ENCODE measurements at regions not wholly inside any gene's neighbourhood (a gene's known extent, or its start where the extent isn't known, plus 50 kb on each side); places are given as distances from the start of the nearest gene placed in this dataset.

DNA sequence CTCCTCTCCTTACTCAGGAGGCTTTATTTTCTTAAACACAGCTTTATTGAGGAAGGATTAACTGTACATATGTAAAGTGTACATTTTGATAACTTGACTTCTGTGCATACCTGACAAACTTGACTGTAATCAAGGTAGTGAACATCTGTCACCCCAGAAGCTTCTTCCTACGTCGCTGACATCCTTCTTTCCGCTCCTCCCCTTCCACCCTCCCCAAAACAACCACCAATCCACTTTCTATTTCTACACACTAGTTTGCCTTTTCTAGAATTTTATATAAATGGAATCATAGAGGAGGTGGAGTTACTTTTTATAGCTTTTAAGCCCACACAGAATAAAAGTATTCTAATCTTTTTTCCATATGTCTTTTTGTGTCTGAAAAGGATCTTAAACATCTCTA, 225.2 kb upstream of the RBFOX1 start:
- H3K4me3 Mint-ChIP-seq, result no peak overlapping the region
- TF ChIP-seq, protein P1, sequence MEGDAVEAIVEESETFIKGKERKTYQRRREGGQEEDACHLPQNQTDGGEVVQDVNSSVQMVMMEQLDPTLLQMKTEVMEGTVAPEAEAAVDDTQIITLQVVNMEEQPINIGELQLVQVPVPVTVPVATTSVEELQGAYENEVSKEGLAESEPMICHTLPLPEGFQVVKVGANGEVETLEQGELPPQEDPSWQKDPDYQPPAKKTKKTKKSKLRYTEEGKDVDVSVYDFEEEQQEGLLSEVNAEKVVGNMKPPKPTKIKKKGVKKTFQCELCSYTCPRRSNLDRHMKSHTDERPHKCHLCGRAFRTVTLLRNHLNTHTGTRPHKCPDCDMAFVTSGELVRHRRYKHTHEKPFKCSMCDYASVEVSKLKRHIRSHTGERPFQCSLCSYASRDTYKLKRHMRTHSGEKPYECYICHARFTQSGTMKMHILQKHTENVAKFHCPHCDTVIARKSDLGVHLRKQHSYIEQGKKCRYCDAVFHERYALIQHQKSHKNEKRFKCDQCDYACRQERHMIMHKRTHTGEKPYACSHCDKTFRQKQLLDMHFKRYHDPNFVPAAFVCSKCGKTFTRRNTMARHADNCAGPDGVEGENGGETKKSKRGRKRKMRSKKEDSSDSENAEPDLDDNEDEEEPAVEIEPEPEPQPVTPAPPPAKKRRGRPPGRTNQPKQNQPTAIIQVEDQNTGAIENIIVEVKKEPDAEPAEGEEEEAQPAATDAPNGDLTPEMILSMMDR (conservative IDR thresholded peaks at IDR 0.05), result no peak
- no peaks in the 10 kb centered on the region for H3K36me3 Mint-ChIP-seq (ENCODE audit: low read depth)
- H3K27ac Mint-ChIP-seq (ENCODE audit: unreplicated experiment), result no peak overlapping the region
- H3K27me3 Mint-ChIP-seq (ENCODE audit: low read depth), result peaks cover 3% of the 10 kb centered on the region
- no peaks in the 10 kb centered on the region for H3K9me3 Mint-ChIP-seq
- H3K4me1 Mint-ChIP-seq, result no peaks in the 10 kb centered on the region
- no peak for DNase-seq (ENCODE audit: low read depth, low spot score)

DNA sequence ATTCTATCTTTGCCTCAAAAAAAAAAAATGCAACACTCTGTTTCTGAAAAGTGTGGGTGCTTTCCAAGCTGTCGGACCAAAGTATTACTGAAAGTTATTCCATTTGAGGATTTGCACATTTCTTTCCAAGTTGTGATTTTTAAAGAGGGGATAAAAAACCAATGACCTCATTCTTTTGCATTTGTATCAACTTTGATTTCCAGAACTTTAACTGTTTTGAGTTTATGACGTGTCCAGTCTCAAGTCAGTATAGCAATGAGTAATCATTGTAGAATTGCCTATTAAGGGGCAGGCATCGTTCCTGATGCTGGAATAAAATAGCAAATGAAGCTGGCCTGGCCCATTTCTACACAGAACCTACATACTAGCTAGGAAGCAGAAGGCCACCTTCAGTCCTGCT, 229.6 kb upstream of the RBFOX1 start:
- H3K27me3 Mint-ChIP-seq (ENCODE audit: low read depth), result no peaks in the 10 kb centered on the region
- no peaks in the 10 kb centered on the region for H3K36me3 Mint-ChIP-seq (ENCODE audit: low read depth)
- no peak overlapping the region for H3K27ac Mint-ChIP-seq (ENCODE audit: unreplicated experiment)
- TF ChIP-seq, protein P1 (conservative IDR thresholded peaks at IDR 0.05), result no peak
- DNase-seq (ENCODE audit: low read depth, low spot score), result no peak
- no peak overlapping the region for H3K4me3 Mint-ChIP-seq
- peaks cover under 1% of the 10 kb centered on the region for H3K4me1 Mint-ChIP-seq
- H3K9me3 Mint-ChIP-seq, result no peaks in the 10 kb centered on the region

DNA sequence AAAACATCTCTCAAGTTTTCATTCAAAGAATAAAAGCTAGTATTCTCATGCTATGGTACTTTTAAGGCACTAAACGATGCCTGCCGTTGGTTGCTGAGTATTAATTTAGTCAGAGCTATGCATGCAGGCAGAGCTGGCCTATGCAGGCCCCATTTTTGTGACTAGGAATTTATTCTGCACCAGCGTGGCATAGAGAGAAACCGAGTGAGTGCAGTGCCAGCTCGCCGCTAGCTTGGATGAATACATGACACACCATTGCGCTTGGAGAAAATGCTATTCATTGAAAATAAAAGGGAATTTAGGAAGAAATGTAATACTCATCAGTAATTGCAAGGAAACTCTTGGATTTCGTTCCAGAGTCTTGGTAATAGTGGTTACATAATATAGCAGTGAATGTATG, 231.6 kb upstream of the RBFOX1 start:
- Mint-ChIP-seq H3K27ac (ENCODE audit: unreplicated experiment) (no peak overlapping the region), H3K9me3 (no peaks in the 10 kb centered on the region), H3K27me3 (ENCODE audit: low read depth) (no peaks in the 10 kb centered on the region), H3K36me3 (ENCODE audit: low read depth) (no peaks in the 10 kb centered on the region), H3K4me3 (no peak overlapping the region), H3K4me1 (peaks cover 14% of the 10 kb centered on the region)
- DNase-seq (ENCODE audit: low read depth, low spot score), result no peak
- TF ChIP-seq, protein P1 (conservative IDR thresholded peaks at IDR 0.05), result no peak

DNA sequence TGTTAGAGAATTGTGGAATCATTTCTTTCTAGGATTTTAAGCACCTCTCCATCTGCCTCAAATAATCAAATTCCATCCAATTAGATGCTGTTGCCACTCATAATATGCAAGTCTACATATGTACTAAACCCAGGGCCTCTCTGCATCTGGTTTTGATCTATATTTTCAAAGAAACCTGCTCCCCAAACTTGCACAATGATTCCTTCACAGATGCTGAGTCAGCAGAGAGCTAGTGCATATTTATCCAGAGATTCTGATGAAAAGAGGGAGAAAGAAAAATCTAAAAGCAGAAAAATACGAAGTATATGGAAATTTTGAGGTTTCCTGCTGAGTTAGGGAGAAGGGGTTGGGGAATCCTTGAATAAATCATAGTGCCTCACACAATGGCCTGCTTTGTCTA, 235.1 kb upstream of the RBFOX1 start:
- H3K27me3 Mint-ChIP-seq (ENCODE audit: low read depth), result no peaks in the 10 kb centered on the region
- peaks cover 35% of the 10 kb centered on the region for H3K4me1 Mint-ChIP-seq
- H3K36me3 Mint-ChIP-seq (ENCODE audit: low read depth), result no peaks in the 10 kb centered on the region
- TF ChIP-seq, protein P1 (conservative IDR thresholded peaks at IDR 0.05), result no peak
- no peaks in the 10 kb centered on the region for H3K9me3 Mint-ChIP-seq
- DNase-seq (ENCODE audit: low read depth, low spot score), result no peak
- H3K4me3 Mint-ChIP-seq, result no peak overlapping the region
- peak overlapping the region; percentile 3 for H3K27ac Mint-ChIP-seq (ENCODE audit: unreplicated experiment)

DNA sequence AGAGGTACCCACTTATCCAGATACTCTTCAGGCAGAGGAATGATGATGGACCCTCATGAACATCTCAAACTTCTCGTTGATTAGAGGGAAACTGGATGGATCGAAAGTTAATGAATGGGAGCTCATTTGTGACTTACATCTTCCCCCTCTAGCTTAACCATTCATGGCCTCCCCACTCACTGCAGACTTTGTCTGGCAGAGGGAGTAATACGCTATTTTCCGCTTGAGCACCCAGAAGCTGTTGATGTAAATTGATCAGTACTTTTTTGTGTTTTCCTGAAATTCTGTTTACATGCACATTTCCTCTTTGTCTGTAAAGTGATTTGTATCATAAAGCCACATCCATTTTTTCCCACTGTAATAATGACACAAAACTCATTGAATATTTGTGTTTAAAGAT, 239.1 kb upstream of the RBFOX1 start:
- Mint-ChIP-seq H3K27me3 (ENCODE audit: low read depth) (peaks cover 5% of the 10 kb centered on the region), H3K36me3 (ENCODE audit: low read depth) (no peaks in the 10 kb centered on the region), H3K27ac (ENCODE audit: unreplicated experiment) (no peak overlapping the region), H3K4me1 (peaks cover 72% of the 10 kb centered on the region), H3K9me3 (no peaks in the 10 kb centered on the region), H3K4me3 (no peak overlapping the region)
- TF ChIP-seq, protein P1 (conservative IDR thresholded peaks at IDR 0.05), result no peak
- no peak for DNase-seq (ENCODE audit: low read depth, low spot score)

DNA sequence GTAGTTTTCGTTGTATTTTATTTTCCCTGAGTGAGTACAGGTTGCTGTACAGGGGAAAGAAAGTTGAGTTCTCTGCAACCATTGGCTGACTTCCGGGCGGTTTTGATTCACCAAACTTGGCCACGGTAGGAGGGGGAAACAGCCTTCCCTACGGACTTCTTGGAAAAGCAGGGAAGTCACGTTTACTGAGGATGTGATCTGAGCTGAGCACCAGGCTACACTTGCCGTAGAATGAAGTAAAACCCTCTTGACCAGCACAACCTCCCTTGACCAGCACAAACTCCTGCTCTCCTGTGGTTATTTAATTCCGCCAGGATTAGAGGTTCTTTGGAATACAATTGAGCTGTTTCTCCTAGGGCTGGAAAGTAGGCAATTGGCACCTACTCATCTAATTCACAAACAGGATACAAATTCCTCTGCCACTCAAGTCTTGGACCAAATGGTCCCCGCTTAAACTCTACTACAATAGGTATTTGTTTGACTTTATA, 242.0 kb upstream of the RBFOX1 start:
- no peaks in the 10 kb centered on the region for H3K9me3 Mint-ChIP-seq
- DNase-seq (ENCODE audit: low read depth, low spot score), result no peak
- TF ChIP-seq, protein P1 (conservative IDR thresholded peaks at IDR 0.05), result no peak
- H3K36me3 Mint-ChIP-seq (ENCODE audit: low read depth), result no peaks in the 10 kb centered on the region
- H3K27ac Mint-ChIP-seq (ENCODE audit: unreplicated experiment), result no peak overlapping the region
- H3K4me1 Mint-ChIP-seq, result peaks cover 77% of the 10 kb centered on the region
- peaks cover 15% of the 10 kb centered on the region for H3K27me3 Mint-ChIP-seq (ENCODE audit: low read depth)
- H3K4me3 Mint-ChIP-seq, result no peak overlapping the region
